Panc1 (cell line): ENCODE measurements at regions not wholly inside any gene's neighbourhood (a gene's known extent, or its start where the extent isn't known, plus 50 kb on each side); places are given as distances from the start of the nearest gene placed in this dataset.
A peak's percentile ranks its signal among the peaks of the same experiment; 100 is the strongest.

ENCODE experiments used
- ATAC-seq: fragments of 200-7000 bp; cut with Tn5 transposase; 2 replicates; pipeline ENCODE4 v1.9.1; 2020; ENCODE audit warnings: mild to moderate bottlenecking, moderate library complexity
- BruUV-seq: library from RNA; stranded (reverse); fragments of 400-500 nt; replicated peaks from 2 replicates; lab custom pipeline; 2021; lab: Mats Ljungman, UMichigan
- CTCF ChIA-PET: fragments of 300-600 bp; sonication (Branson Sonifier 250); formaldehyde crosslinking; loops from one replicate; lab custom pipeline; 2022; ENCODE audit warnings: antibody characterized with exemption; lab: Charles Lee
- POLR2A ChIA-PET: fragments of 300-600 bp; sonication (Branson Sonifier 250); formaldehyde crosslinking; loops from one replicate; lab custom pipeline; 2022; ENCODE audit warnings: antibody characterized with exemption; lab: Charles Lee
- DNase-seq: peaks from one replicate; pipeline ENCODE4 v3.0.0-alpha.2; 2010; ENCODE audit warnings: low read depth, low spot score
- H3K27ac ChIP-seq: 2 replicates; pipeline ENCODE4 v1.5.1; 2011; ENCODE audit warnings: mild to moderate bottlenecking, low read length, inconsistent platforms
- H3K27me3 ChIP-seq: fragments of 200-500 bp; sonication (Bioruptor generic); 2 replicates; pipeline ENCODE4 v1.6.0; 2014; ENCODE audit warnings: low read length, inconsistent platforms; ENCODE audit not compliant: control insufficient read depth, insufficient read depth
- H3K36me3 ChIP-seq: fragments of 200-500 bp; sonication (Bioruptor generic); 2 replicates; pipeline ENCODE4 v1.5.1; 2014; ENCODE audit warnings: inconsistent platforms, mild to moderate bottlenecking, low read length, moderate library complexity; ENCODE audit not compliant: control insufficient read depth, insufficient read depth
- H3K4me1 ChIP-seq: 2 replicates; pipeline ENCODE4 v1.5.1; 2011; ENCODE audit warnings: inconsistent platforms, mild to moderate bottlenecking, low read length, moderate library complexity; ENCODE audit not compliant: control insufficient read depth, insufficient read depth
- H3K4me3 ChIP-seq, 2 experiments: 2 replicates each; pipeline ENCODE4 v1.5.1; 2011 to 2012; ENCODE audit warnings: low read depth in 2 of 2, low read length in 2 of 2, mild to moderate bottlenecking in 2 of 2, inconsistent platforms in 1 of 2, moderate library complexity in 1 of 2
- H3K9me3 ChIP-seq: fragments of 200-500 bp; sonication (Bioruptor generic); 2 replicates; pipeline ENCODE4 v1.5.1; 2014; ENCODE audit warnings: low read depth, mild to moderate bottlenecking, inconsistent platforms, low read length, moderate library complexity; ENCODE audit not compliant: control insufficient read depth, insufficient read depth
- POLR2AphosphoS5 ChIP-seq: IDR thresholded peaks from 2 replicates; pipeline ENCODE4 v1.6.1; 2012; ENCODE audit warnings: mild to moderate bottlenecking, low read depth, low read length, moderate library complexity
- REST ChIP-seq, 2 experiments: IDR thresholded peaks; 2 replicates each; pipeline ENCODE4 v1.6.1; 2011 to 2012; ENCODE audit warnings: low read depth in 2 of 2, control low read depth in 1 of 2, low read length in 1 of 2, mild to moderate bottlenecking in 1 of 2, moderate library complexity in 1 of 2; ENCODE audit not compliant: insufficient read depth in 1 of 2
- SIN3A ChIP-seq: IDR thresholded peaks from 2 replicates; pipeline ENCODE4 v1.6.1; 2012; ENCODE audit warnings: low read depth, mild to moderate bottlenecking, low read length, moderate library complexity, borderline replicate concordance; ENCODE audit not compliant: insufficient read depth
- TCF7L2 ChIP-seq: IDR thresholded peaks from 2 replicates; pipeline ENCODE4 v1.6.1; 2011; ENCODE audit warnings: mild to moderate bottlenecking, low read depth, low read length, inconsistent platforms
- in situ Hi-C: cut with HindIII; loops from 2 replicates; pipeline ENCODE4 v1.10.0; 2016; ENCODE audit warnings: low sequenced_read_pairs, low pct_unique_long_range_greater_than_20kb
- intact Hi-C: fragments of 100-400 bp; cut with micrococcal nuclease; formaldehyde crosslinking; loops from one replicate; pipeline ENCODE4 v1.10.0; 2022; ENCODE audit not compliant: unreplicated experiment
- TF ChIP-seq, protein P1 (sequence below): fragments of 450-650 bp; IDR thresholded peaks from 2 replicates; pipeline ENCODE4 v1.5.1; 2017; ENCODE audit warnings: mild to moderate bottlenecking

- intact Hi-C loops (no loop called here), in situ Hi-C loops (no loop called here)
- no peaks in the 10 kb centered on the region for H3K4me1 ChIP-seq
- POLR2A ChIA-PET: no interaction called here
- H3K9me3 ChIP-seq: no peaks in the 10 kb centered on the region
- H3K36me3 ChIP-seq: no peaks in the 10 kb centered on the region
- BruUV-seq: no TSS peak
- CTCF ChIA-PET: no interaction called here
- no peak for TF ChIP-seq SIN3A
- no peak for TF ChIP-seq TCF7L2
- TF ChIP-seq, protein P1, sequence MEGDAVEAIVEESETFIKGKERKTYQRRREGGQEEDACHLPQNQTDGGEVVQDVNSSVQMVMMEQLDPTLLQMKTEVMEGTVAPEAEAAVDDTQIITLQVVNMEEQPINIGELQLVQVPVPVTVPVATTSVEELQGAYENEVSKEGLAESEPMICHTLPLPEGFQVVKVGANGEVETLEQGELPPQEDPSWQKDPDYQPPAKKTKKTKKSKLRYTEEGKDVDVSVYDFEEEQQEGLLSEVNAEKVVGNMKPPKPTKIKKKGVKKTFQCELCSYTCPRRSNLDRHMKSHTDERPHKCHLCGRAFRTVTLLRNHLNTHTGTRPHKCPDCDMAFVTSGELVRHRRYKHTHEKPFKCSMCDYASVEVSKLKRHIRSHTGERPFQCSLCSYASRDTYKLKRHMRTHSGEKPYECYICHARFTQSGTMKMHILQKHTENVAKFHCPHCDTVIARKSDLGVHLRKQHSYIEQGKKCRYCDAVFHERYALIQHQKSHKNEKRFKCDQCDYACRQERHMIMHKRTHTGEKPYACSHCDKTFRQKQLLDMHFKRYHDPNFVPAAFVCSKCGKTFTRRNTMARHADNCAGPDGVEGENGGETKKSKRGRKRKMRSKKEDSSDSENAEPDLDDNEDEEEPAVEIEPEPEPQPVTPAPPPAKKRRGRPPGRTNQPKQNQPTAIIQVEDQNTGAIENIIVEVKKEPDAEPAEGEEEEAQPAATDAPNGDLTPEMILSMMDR: no peak
- TF ChIP-seq REST (IDR thresholded peaks at IDR 0.05; ENCODE audit: insufficient read depth in 1 of 2, low read depth in 2 of 2, low read length in 1 of 2): no peak
- TF ChIP-seq POLR2AphosphoS5: no peak
- ATAC-seq (no peak), DNase-seq (no peak)
- H3K27ac ChIP-seq: no peak overlapping the region
- H3K4me3 ChIP-seq: no peak overlapping the region
- H3K27me3 ChIP-seq: no peaks in the 10 kb centered on the region
Measured at GRCh38 chr4:37002625-37003024, 241.9 kb upstream of the NWD2 start.

GRCh38 chr4:37008199-37008598 lies 236.3 kb upstream of the NWD2 start:
- ATAC-seq (peak; percentile 78), DNase-seq (peak; percentile 76)
- Histone ChIP-seq H3K4me3 (no peak overlapping the region), H3K9me3 (no peaks in the 10 kb centered on the region), H3K36me3 (no peaks in the 10 kb centered on the region), H3K27me3 (no peaks in the 10 kb centered on the region), H3K4me1 (no peaks in the 10 kb centered on the region), H3K27ac (no peak overlapping the region)
- BruUV-seq: no TSS peak
- in situ Hi-C loops (no loop called here), intact Hi-C loops (no loop called here)
- TF ChIP-seq SIN3A (no peak), POLR2AphosphoS5 (no peak), TCF7L2 (no peak), REST (IDR thresholded peaks at IDR 0.05; ENCODE audit: insufficient read depth in 1 of 2, low read depth in 2 of 2, low read length in 1 of 2) (no peak)
- TF ChIP-seq, protein P1: no peak
- ChIA-PET POLR2A (no interaction called here), CTCF (no interaction called here)
